Prostate gland (tissue), 2 donors: ENCODE measurements at regions not wholly inside any gene's neighbourhood (a gene's known extent, or its start where the extent isn't known, plus 50 kb on each side); places are given as distances from the start of the nearest gene placed in this dataset.

Experiments used
- POLR2A ChIP-seq: fragments of 450-650 bp; IDR thresholded peaks from one replicate; pipeline ENCODE4 v1.6.1; 2016; ENCODE audit warnings: antibody characterized with exemption, mild to moderate bottlenecking
- TF ChIP-seq, protein P1 (sequence below), 4 experiments: fragments of 200-600 bp in 2 of 4; fragments of 450-650 bp in 2 of 4; sonication (generic) in 2 of 4; IDR thresholded peaks; 1 replicate in 3 of 4; 2 replicates in 1 of 4; pipeline ENCODE4 v1.5.1; 2016 to 2019; ENCODE audit warnings: antibody characterized with exemption in 4 of 4, mild to moderate bottlenecking in 2 of 4, moderate library complexity in 2 of 4

DNA sequence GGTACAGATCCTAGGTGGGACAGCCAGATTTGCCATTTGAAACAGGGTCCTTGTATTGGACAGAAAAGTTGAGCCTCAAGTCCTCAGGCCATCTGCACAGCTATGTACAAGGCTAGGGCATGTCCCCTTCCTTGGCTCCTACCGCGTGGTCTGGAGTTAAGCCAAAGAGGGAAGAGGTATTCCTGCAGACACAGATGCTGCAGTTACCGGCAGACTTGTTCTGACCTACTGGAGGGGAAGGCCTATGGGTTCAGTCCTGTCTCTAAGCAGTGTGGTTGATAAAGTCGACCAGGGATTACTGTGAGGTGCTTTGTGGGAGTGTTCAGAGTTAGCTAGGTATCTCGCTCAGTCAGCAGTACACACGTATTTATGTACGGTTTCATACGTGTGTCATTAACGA is 180.6 kb downstream of the ADAMTS15 start:
- TF ChIP-seq, protein P1, sequence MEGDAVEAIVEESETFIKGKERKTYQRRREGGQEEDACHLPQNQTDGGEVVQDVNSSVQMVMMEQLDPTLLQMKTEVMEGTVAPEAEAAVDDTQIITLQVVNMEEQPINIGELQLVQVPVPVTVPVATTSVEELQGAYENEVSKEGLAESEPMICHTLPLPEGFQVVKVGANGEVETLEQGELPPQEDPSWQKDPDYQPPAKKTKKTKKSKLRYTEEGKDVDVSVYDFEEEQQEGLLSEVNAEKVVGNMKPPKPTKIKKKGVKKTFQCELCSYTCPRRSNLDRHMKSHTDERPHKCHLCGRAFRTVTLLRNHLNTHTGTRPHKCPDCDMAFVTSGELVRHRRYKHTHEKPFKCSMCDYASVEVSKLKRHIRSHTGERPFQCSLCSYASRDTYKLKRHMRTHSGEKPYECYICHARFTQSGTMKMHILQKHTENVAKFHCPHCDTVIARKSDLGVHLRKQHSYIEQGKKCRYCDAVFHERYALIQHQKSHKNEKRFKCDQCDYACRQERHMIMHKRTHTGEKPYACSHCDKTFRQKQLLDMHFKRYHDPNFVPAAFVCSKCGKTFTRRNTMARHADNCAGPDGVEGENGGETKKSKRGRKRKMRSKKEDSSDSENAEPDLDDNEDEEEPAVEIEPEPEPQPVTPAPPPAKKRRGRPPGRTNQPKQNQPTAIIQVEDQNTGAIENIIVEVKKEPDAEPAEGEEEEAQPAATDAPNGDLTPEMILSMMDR (IDR thresholded peaks at IDR 0.05) = no peak
- TF ChIP-seq POLR2A = no peak
